IMR-90 (cell line): ENCODE measurements at regions not wholly inside any gene's neighbourhood (a gene's known extent, or its start where the extent isn't known, plus 50 kb on each side); places are given as distances from the start of the nearest gene placed in this dataset.

ENCODE experiments used
- ATAC-seq: fragments of 200-7000 bp; cut with Tn5 transposase; 2 replicates; pipeline ENCODE4 v1.9.1; 2020; ENCODE audit warnings: low read depth, mild to moderate bottlenecking, moderate library complexity
- BruUV-seq: library from RNA; stranded (reverse); fragments of 400-500 nt; replicated peaks from 2 replicates; lab custom pipeline; 2021; lab: Mats Ljungman, UMichigan
- CTCF ChIA-PET: fragments of 300-600 bp; formaldehyde crosslinking; extraction: SDS; loops from one replicate; lab custom pipeline; 2021; ENCODE audit warnings: antibody characterized with exemption; lab: Yijun Ruan, JAX
- POLR2A ChIA-PET: fragments of 300-600 bp; sonication (Branson Sonifier 250); formaldehyde crosslinking; loops from one replicate; lab custom pipeline; 2022; ENCODE audit warnings: antibody characterized with exemption; ENCODE audit not compliant: unreplicated experiment; lab: Charles Lee
- DNase-seq: peaks from one replicate; pipeline ENCODE4 v3.0.0; 2013
- H2AFZ ChIP-seq: replicated peaks from 2 replicates; pipeline ENCODE3; 2013; ENCODE audit warnings: low read length, mild to moderate bottlenecking; ENCODE audit not compliant: poor library complexity
- H2AK5ac ChIP-seq: 2 replicates; pipeline ENCODE4 v1.6.1; 2013; ENCODE audit warnings: low read depth, low read length, inconsistent platforms
- H2AK9ac ChIP-seq: replicated peaks from 2 replicates; pipeline ENCODE3; 2013; ENCODE audit warnings: mild to moderate bottlenecking, low read depth, low read length, moderate library complexity; ENCODE audit not compliant: poor library complexity
- H2BK120ac ChIP-seq: 2 replicates; pipeline ENCODE4 v1.6.1; 2013; ENCODE audit warnings: low read depth, low read length, inconsistent platforms
- H2BK15ac ChIP-seq: 3 replicates; pipeline ENCODE4 v1.6.1; 2013; ENCODE audit warnings: low read depth, low read length, inconsistent platforms
- H2BK20ac ChIP-seq: 2 replicates; pipeline ENCODE4 v1.6.1; 2013; ENCODE audit warnings: low read depth, mild to moderate bottlenecking, inconsistent platforms, low read length, moderate library complexity
- H2BK5ac ChIP-seq: 2 replicates; pipeline ENCODE4 v1.6.1; 2013; ENCODE audit warnings: mild to moderate bottlenecking, low read depth, low read length, inconsistent platforms; ENCODE audit not compliant: poor library complexity, severe bottlenecking
- H3K14ac ChIP-seq: replicated peaks from 2 replicates; pipeline ENCODE4 v1.6.1; 2013; ENCODE audit warnings: low read depth, low read length, inconsistent platforms
- H3K18ac ChIP-seq: 2 replicates; pipeline ENCODE4 v1.6.1; 2013; ENCODE audit warnings: low read depth, low read length, control low read depth
- H3K23ac ChIP-seq: 2 replicates; pipeline ENCODE4 v1.6.1; 2013; ENCODE audit warnings: low read depth, low read length, inconsistent platforms
- H3K27ac ChIP-seq: 2 replicates; pipeline ENCODE4 v1.5.1; 2013; ENCODE audit warnings: mild to moderate bottlenecking, control low read depth, low read length; ENCODE audit not compliant: insufficient read depth
- H3K27me3 ChIP-seq: 2 replicates; pipeline ENCODE4 v1.6.1; 2013; ENCODE audit warnings: low read length; ENCODE audit not compliant: control insufficient read depth, insufficient read depth
- H3K36me3 ChIP-seq: 2 replicates; pipeline ENCODE4 v1.6.1; 2013; ENCODE audit warnings: low read length, mixed read lengths; ENCODE audit not compliant: control insufficient read depth, insufficient read depth
- H3K4ac ChIP-seq: 2 replicates; pipeline ENCODE4 v1.6.1; 2013; ENCODE audit warnings: low read depth, low read length, inconsistent platforms
- H3K4me1 ChIP-seq: 2 replicates; pipeline ENCODE4 v1.6.1; 2013; ENCODE audit warnings: low read length, mixed read lengths; ENCODE audit not compliant: control insufficient read depth, insufficient read depth
- H3K4me2 ChIP-seq: 2 replicates; pipeline ENCODE4 v1.6.1; 2013; ENCODE audit warnings: low read depth, mild to moderate bottlenecking, control low read depth, low read length, moderate library complexity
- H3K4me3 ChIP-seq: 2 replicates; pipeline ENCODE4 v1.5.1; 2013; ENCODE audit warnings: low read depth, mild to moderate bottlenecking, control low read depth, low read length, moderate library complexity; ENCODE audit not compliant: insufficient read depth
- H3K56ac ChIP-seq: 2 replicates; pipeline ENCODE4 v1.6.1; 2013; ENCODE audit warnings: low read length, inconsistent platforms; ENCODE audit not compliant: insufficient read depth; ENCODE audit errors: extremely low read depth
- H3K79me1 ChIP-seq, 2 experiments: 2 replicates each; pipeline ENCODE4 v1.6.1; 2013; ENCODE audit warnings: low read length in 2 of 2, inconsistent platforms in 1 of 2, low read depth in 1 of 2
- H3K9ac ChIP-seq: 2 replicates; pipeline ENCODE4 v1.6.1; 2013; ENCODE audit warnings: low read depth, low read length, control low read depth
- H3K9me1 ChIP-seq: 2 replicates; pipeline ENCODE4 v1.6.1; 2013; ENCODE audit warnings: low read length, inconsistent platforms; ENCODE audit not compliant: insufficient read depth
- H3K9me3 ChIP-seq: 2 replicates; pipeline ENCODE4 v1.6.1; 2013; ENCODE audit warnings: low read length; ENCODE audit not compliant: control insufficient read depth, insufficient read depth
- H4K20me1 ChIP-seq: 2 replicates; pipeline ENCODE4 v1.6.1; 2013; ENCODE audit warnings: low read length, inconsistent platforms; ENCODE audit not compliant: insufficient read depth
- H4K5ac ChIP-seq: 2 replicates; pipeline ENCODE4 v1.6.1; 2013; ENCODE audit warnings: mild to moderate bottlenecking, low read depth, low read length, control low read depth
- H4K8ac ChIP-seq, 2 experiments: 2 replicates each; pipeline ENCODE4 v1.6.1; 2013; ENCODE audit warnings: low read depth in 2 of 2, low read length in 2 of 2, control low read depth in 1 of 2, inconsistent platforms in 1 of 2
- H4K91ac ChIP-seq: 2 replicates; pipeline ENCODE4 v1.6.1; 2013; ENCODE audit warnings: low read depth, low read length, inconsistent platforms; ENCODE audit not compliant: insufficient read depth
- dilution Hi-C: fragments of 300-500 bp; cut with HindIII; formaldehyde crosslinking; loops from one replicate; pipeline ENCODE4 v1.14.3; 2018; ENCODE audit warnings: low sequenced_read_pairs; ENCODE audit not compliant: unreplicated experiment
- in situ Hi-C: fragments of 300-500 bp; cut with MboI; formaldehyde crosslinking; loops from 3 replicates; pipeline ENCODE4 v1.14.3; 2019; ENCODE audit warnings: low sequenced_read_pairs, inconsistent platforms, mixed read lengths
- intact Hi-C: fragments of 100-400 bp; cut with micrococcal nuclease; formaldehyde crosslinking; loops from 2 replicates; pipeline ENCODE4 v1.10.0; 2022
- TF ChIP-seq, protein P1 (sequence below): conservative IDR thresholded peaks from 2 replicates; pipeline ENCODE4 v1.5.1; 2012; ENCODE audit warnings: mild to moderate bottlenecking, low read depth, low read length, improper control_type of control experiment

DNA sequence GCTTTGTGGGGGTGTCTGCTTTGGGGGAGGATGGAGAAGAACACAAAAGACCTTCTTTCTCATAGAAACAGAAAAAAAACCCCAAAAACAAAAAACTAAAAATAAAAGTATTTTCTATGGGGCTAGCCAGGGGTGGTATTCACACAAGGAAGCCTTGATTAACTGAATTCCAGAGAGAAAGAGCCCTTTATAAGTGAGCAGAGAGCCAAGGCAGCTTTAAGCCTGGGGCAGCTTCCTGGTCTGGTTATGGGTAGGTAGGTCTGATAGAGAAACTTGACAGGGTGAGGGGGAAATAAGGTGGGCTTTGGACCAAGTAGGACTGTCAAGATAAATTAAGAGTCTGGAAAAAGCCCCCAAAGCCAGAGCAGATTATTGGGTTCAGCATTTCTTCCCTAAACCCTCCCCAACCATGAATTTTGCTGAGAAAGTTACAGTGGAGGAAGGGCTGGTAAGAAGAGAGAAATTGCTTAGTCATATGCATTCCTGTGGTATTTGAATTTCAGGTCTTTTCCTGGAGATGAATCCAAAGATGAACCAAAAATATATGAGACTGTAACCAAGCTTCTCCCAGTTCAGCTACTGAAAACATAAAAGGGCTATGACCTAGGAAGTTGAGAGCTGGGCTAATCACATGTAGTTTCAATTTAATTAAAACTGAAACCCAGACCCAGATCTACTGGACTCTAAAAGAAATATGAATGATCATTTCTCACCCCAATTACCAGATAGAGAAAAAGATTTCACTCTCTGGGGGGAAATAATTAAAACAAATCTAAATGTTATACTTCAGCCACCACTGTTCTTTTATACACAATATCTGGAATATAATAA, 144.8 kb downstream of the TBC1D30 start:
- Histone ChIP-seq H2AK5ac (no peak overlapping the region), H2BK15ac (no peak overlapping the region), H4K5ac (no peak overlapping the region), H3K4me2 (no peak overlapping the region), H2BK120ac (no peak overlapping the region), H3K4me3 (no peak overlapping the region), H2AK9ac (no peak overlapping the region), H3K14ac (no peak overlapping the region), H4K20me1 (no peaks in the 10 kb centered on the region), H3K4ac (no peak overlapping the region), H3K9ac (no peak overlapping the region), H3K27ac (no peak overlapping the region), H3K18ac (no peak overlapping the region), H4K91ac (no peak overlapping the region), H3K23ac (no peak overlapping the region), H3K56ac (no peak overlapping the region), H3K9me3 (no peaks in the 10 kb centered on the region), H2BK20ac (no peak overlapping the region), H3K36me3 (no peaks in the 10 kb centered on the region), H4K8ac (no peak overlapping the region), H3K27me3 (no peaks in the 10 kb centered on the region; the same call in 1 of the 2 replicates), H2BK5ac (no peak overlapping the region), H3K9me1 (no peaks in the 10 kb centered on the region), H3K4me1 (no peaks in the 10 kb centered on the region), H3K79me1 (no peaks in the 10 kb centered on the region), H2AFZ (no peak overlapping the region)
- DNase-seq (no peak), ATAC-seq (no peak)
- TF ChIP-seq, protein P1, sequence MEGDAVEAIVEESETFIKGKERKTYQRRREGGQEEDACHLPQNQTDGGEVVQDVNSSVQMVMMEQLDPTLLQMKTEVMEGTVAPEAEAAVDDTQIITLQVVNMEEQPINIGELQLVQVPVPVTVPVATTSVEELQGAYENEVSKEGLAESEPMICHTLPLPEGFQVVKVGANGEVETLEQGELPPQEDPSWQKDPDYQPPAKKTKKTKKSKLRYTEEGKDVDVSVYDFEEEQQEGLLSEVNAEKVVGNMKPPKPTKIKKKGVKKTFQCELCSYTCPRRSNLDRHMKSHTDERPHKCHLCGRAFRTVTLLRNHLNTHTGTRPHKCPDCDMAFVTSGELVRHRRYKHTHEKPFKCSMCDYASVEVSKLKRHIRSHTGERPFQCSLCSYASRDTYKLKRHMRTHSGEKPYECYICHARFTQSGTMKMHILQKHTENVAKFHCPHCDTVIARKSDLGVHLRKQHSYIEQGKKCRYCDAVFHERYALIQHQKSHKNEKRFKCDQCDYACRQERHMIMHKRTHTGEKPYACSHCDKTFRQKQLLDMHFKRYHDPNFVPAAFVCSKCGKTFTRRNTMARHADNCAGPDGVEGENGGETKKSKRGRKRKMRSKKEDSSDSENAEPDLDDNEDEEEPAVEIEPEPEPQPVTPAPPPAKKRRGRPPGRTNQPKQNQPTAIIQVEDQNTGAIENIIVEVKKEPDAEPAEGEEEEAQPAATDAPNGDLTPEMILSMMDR: no peak
- dilution Hi-C loops: no loop called here
- CTCF ChIA-PET: no interaction called here
- no TSS peak for BruUV-seq
- in situ Hi-C loops: no loop called here
- POLR2A ChIA-PET: no interaction called here
- intact Hi-C loops: no loop called here
